Pancreas (tissue), 10 donors: ENCODE measurements at regions not wholly inside any gene's neighbourhood (a gene's known extent, or its start where the extent isn't known, plus 50 kb on each side); places are given as distances from the start of the nearest gene placed in this dataset.
"Not testable (repeated sequence)": the region's sequence is repeated elsewhere in the genome, so short reads cannot be mapped to it uniquely, and the experiment has no call there.

ENCODE experiments used
- ATAC-seq, 4 donors: fragments of 200-7000 bp; cut with Tn5 transposase; one replicate each; pipeline versions ENCODE4 v1.8.0 to v1.9.1; 2020; ENCODE audit warnings: mild to moderate bottlenecking in 4 of 4, moderate library complexity in 4 of 4
- DNase-seq, 6 donors: peaks; one replicate each; pipeline ENCODE4 v3.0.0-alpha.2; 2020
- FAIRE-seq: peaks from 2 replicates; lab custom pipeline; 2012; peaks lifted over from hg19 to GRCh38; lab: Jason Lieb, UNC
- H3K27ac ChIP-seq, 4 donors: fragments of 200-600 bp; sonication (generic); 1 replicate in 3 of 4; 2 replicates in 1 of 4; pipeline versions ENCODE4 v1.5.0 to v1.8.0; 2020
- H3K27me3 ChIP-seq, 4 donors: fragments of 200-600 bp; one replicate each; pipeline ENCODE4 v1.8.0; 2021
- H3K36me3 ChIP-seq, 3 donors: fragments of 200-600 bp; sonication (generic) in 1 of 3; one replicate each; pipeline versions ENCODE4 v1.5.0 to v1.8.0; 2020 to 2021
- H3K4me1 ChIP-seq, 3 donors: fragments of 200-600 bp; one replicate each; pipeline ENCODE4 v1.8.0; 2021
- H3K4me3 ChIP-seq, 4 donors: fragments of 200-600 bp; sonication (generic) in 2 of 4; one replicate each; pipeline versions ENCODE4 v1.5.0 to v1.8.0; 2020 to 2021
- H3K9me3 ChIP-seq, 4 donors: fragments of 200-600 bp; one replicate each; pipeline ENCODE4 v1.8.0; 2021
- CTCF ChIP-seq, 4 donors: fragments of 200-600 bp; sonication (generic) in 3 of 4; IDR thresholded peaks; one replicate each; pipeline versions ENCODE4 v1.5.0 to v1.8.0; 2021; ENCODE audit warnings: antibody characterized with exemption in 4 of 4
- WGBS, 2 donors: extraction: QIAGEN DNeasy Blood & Tissue Kit; methylation state at CpG; one replicate each; pipeline ENCODE4 v1.1.7; 2013; 5-methylcytosine and 5-hydroxymethylcytosine counted together
- intact Hi-C, 3 donors: fragments of 100-400 bp; cut with DNase I; formaldehyde crosslinking; loops; one replicate each; pipeline versions ENCODE4 v1.11.1 to v1.14.2; 2022
- donor health status: healthy with polysubstance abuse.
- donor health status: DM: no; HTN: no; CAD: no; lungs with moderate emphysema.
- donor health status: DM: no; HTN: no; CAD: no.
- donor health status: control.
- donor health status: control.
- donor health status: Bipolar disorder and iron deficiency.
- donor health status: DM: yes; HTN: yes; CAD: no.
- donor health status: DM: no; HTN: no; CAD: no.
- donor health status: DM: no; HTN: no; CAD: no.
- donor health status: DM: yes; HTN: yes; CAD: no.

- Histone ChIP-seq H3K4me1 (no peaks in the 10 kb centered on the region), H3K27ac (no peak overlapping the region), H3K27me3 (no peaks in the 10 kb centered on the region), H3K4me3 (no peak overlapping the region), H3K9me3 (no peaks in the 10 kb centered on the region), H3K36me3 (no peaks in the 10 kb centered on the region)
- DNase-seq (no peak), ATAC-seq (no peak), FAIRE-seq (no peak)
- no peak for TF ChIP-seq CTCF (IDR thresholded peaks at IDR 0.05)
- WGBS, 2 donors, result 61 to 78% methylated on average over 5 of the region's 5 CpGs
- intact Hi-C loops, result no loop called here
Measured at GRCh38 chr13:69264362-69265334, 843.0 kb upstream of the ATXN8OS start.

GRCh38 chr13:69243366-69243765 lies 864.3 kb upstream of the ATXN8OS start:
- intact Hi-C loops, result no loop called here
- Histone ChIP-seq H3K27me3 (no peaks in the 10 kb centered on the region), H3K27ac (no peak overlapping the region), H3K4me3 (no peak overlapping the region), H3K9me3 (no peaks in the 10 kb centered on the region), H3K4me1 (no peaks in the 10 kb centered on the region), H3K36me3 (no peaks in the 10 kb centered on the region)
- no peak for TF ChIP-seq CTCF (IDR thresholded peaks at IDR 0.05)
- no peak for ATAC-seq
- DNase-seq, result no peak
- no peak for FAIRE-seq
- 73 to 82% methylated on average over 1 of the region's 1 CpG for WGBS, 2 donors

GRCh38 chr13:69234171-69234570 lies 873.5 kb upstream of the ATXN8OS start:
- Histone ChIP-seq H3K27me3 (no peaks in the 10 kb centered on the region), H3K9me3 (no peaks in the 10 kb centered on the region), H3K27ac (no peak overlapping the region), H3K4me1 (no peaks in the 10 kb centered on the region), H3K4me3 (no peak overlapping the region), H3K36me3 (no peaks in the 10 kb centered on the region)
- TF ChIP-seq CTCF (IDR thresholded peaks at IDR 0.05), result no peak
- ATAC-seq, result no peak
- FAIRE-seq, result no peak
- intact Hi-C loops, result no loop called here
- DNase-seq, result no peak

- Histone ChIP-seq H3K36me3 (no peaks in the 10 kb centered on the region), H3K9me3 (no peaks in the 10 kb centered on the region), H3K4me1 (no peaks in the 10 kb centered on the region), H3K27ac (no peak overlapping the region), H3K27me3 (no peaks in the 10 kb centered on the region), H3K4me3 (no peak overlapping the region)
- no peak for DNase-seq
- WGBS, 2 donors, result 42 to 49% methylated on average over 2 of the region's 2 CpGs
- ATAC-seq, result no peak
- intact Hi-C loops, result no loop called here
- FAIRE-seq, result no peak
- TF ChIP-seq CTCF (IDR thresholded peaks at IDR 0.05), result no peak
Measured at GRCh38 chr13:69226427-69226826, 881.2 kb upstream of the ATXN8OS start.

- 76 to 88% methylated on average over 22 of the region's 22 CpGs for WGBS, 2 donors
- FAIRE-seq, H3K27ac ChIP-seq, H3K36me3 ChIP-seq, DNase-seq, H3K4me1 ChIP-seq, intact Hi-C loops, ATAC-seq, H3K4me3 ChIP-seq, H3K9me3 ChIP-seq, H3K27me3 ChIP-seq: not testable (repeated sequence)
Measured at GRCh38 chr13:69221633-69222498, 885.8 kb upstream of the ATXN8OS start.
